ENCODE measurements at regions not wholly inside any gene's neighbourhood (a gene's known extent, or its start where the extent isn't known, plus 50 kb on each side); places are given as distances from the start of the nearest gene placed in this dataset.

- TF ChIP-seq EP300 (IDR thresholded peaks at IDR 0.05) (no peak), POLR2A (IDR thresholded peaks at IDR 0.05) (no peak)
- TF ChIP-seq, protein P1, sequence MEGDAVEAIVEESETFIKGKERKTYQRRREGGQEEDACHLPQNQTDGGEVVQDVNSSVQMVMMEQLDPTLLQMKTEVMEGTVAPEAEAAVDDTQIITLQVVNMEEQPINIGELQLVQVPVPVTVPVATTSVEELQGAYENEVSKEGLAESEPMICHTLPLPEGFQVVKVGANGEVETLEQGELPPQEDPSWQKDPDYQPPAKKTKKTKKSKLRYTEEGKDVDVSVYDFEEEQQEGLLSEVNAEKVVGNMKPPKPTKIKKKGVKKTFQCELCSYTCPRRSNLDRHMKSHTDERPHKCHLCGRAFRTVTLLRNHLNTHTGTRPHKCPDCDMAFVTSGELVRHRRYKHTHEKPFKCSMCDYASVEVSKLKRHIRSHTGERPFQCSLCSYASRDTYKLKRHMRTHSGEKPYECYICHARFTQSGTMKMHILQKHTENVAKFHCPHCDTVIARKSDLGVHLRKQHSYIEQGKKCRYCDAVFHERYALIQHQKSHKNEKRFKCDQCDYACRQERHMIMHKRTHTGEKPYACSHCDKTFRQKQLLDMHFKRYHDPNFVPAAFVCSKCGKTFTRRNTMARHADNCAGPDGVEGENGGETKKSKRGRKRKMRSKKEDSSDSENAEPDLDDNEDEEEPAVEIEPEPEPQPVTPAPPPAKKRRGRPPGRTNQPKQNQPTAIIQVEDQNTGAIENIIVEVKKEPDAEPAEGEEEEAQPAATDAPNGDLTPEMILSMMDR (IDR thresholded peaks at IDR 0.05): no peak
Measured at GRCh38 chr2:192307530-192307929, 112.8 kb upstream of the TMEFF2 start.

Data from suprapubic skin (tissue), 3 donors.